HG02571 (cell line): ENCODE measurements at regions not wholly inside any gene's neighbourhood (a gene's known extent, or its start where the extent isn't known, plus 50 kb on each side); places are given as distances from the start of the nearest gene placed in this dataset.

Experiments used
- ATAC-seq: cut with Tn5 transposase; IDR thresholded peaks from one replicate; pipeline ENCODE4 v1.9.1; 2021; ENCODE audit warnings: mild to moderate bottlenecking, moderate library complexity; ENCODE audit not compliant: unreplicated experiment

GRCh38 chr12:65546528-65546927, 268.0 kb downstream of the MSRB3 start:
- ATAC-seq: no peak

DNA sequence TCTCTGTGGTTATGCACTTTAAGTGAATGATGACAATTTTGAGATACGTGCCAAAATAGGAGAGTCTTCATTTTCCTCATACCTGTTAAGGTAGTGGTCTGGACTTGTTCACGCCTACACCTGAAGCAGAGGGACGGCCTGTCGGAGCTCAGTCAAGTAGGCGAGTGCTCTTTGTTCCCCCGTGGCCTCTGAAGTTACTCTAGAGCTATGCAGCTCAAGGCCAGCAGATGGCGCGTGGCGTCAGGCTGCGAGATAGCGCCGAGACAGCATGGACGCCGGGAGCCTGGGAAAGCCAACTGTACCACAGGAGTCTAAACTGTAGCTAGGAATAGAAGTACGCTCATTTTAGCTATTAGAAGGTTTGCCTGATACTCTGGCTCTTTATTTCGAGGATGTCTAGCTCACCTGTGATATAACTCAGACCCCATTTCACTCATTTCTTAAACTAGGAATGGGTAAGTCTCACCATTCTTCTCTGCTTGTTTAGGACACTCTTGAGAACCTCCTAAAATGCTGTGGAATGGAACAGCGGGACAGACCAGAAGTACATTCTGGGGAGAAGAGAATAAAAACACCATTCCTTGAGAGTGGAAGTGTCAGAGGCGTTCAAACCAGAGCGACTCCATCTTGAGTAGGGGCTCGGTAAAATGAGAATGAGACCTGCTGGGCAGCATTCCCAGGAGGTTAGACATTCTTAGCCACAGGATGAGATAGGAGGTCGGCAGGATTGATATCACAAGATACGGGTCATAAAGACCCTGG, 267.4 kb upstream of the HMGA2 start:
- ATAC-seq: peak; percentile 100

DNA sequence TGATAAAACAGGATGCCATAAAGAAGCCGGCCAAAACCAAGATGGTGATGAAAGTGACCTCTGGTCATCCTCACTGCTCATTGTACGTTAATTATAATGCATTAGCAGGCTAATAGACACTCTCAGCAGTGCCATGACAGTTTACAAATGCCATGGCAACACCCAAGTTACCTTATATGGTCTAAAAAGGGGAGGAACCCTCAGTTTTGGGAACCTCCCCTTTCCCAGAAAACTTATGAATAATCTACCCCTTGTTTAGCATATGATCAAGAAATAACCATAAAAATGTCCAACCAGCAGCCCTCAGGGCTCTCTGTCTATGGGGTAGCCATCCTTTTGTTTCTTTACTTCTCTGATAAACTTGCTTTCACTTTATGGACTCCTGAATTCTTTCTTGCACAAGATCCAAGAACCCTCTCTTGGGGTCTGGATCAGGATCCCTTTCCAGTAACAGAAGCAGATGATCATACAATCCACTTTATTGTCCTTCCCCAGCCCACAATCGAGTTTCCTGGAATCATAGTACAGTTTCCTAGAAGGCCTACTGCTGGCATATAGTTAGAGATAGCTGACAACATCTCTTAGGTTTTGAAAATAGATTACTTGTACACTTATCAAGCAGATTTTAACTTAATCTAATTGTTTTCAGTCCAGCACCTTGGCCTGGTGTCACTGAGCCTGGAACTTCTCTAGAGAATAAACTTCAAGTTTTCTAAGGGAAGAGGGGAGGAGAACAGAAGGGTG, 266.7 kb upstream of the HMGA2 start:
- no peak for ATAC-seq

DNA sequence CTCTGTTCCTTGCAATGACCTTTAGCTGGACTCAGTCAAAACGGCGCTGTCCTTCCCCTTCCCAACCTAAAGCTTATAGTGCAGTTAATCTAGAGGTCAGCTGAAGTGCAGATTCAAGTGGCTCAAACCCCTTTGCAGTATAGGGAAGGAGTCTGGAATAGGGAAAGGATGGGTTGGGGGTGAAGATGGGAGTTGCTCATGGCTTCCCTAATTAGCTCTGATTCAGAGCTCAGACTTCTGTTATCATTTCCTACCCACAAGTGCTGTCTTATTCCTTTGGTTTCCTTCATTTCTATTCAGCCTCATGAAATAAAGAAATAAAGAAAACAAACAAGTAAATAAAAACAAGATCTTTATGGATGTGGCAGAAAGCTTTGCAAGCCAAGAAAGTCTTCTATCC, 264.0 kb upstream of the HMGA2 start:
- ATAC-seq: no peak

- no peak for ATAC-seq
Observed at GRCh38 chr12:65561798-65562382, 262.4 kb upstream of the HMGA2 start.

GRCh38 chr12:65565601-65566560, 258.4 kb upstream of the HMGA2 start:
- ATAC-seq: no peak

DNA sequence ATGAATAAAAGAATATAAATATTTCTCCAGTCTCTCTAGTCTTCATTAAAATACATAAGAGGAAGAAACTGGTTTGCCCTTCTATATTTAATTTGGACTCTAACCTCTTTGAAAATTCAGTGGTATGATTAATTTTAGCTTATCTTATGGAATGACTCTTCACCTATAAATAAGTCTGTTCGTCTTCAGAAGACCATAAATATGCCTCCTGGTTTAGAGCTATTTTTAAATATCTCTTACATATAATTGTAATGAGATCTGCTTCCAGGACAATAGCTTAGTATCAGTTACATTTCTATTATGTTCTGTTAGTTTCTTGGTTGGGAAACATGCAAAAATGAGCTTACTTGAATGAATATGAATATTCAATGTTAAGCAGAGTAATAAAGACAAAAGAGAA, 257.5 kb upstream of the HMGA2 start:
- ATAC-seq: no peak

DNA sequence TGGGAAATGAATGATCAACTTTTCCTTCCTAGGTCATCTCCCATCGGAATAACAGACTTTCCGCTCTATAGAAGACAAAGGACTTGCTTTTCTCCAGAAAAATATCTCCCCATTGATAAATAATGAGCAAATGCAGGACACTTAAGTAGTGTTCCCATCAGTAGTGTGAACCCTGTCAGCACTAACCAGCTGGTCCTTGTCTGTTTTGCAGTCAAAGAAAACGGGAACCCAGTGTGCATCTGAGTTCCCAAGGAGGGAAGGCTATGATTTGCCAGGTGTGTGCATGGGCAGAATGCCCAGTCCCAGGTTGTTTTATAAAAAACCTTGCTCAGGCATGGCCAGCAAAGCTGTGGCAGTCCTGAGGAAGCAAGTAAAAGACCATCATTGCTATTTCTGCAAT, 256.5 kb upstream of the HMGA2 start:
- no peak for ATAC-seq

DNA sequence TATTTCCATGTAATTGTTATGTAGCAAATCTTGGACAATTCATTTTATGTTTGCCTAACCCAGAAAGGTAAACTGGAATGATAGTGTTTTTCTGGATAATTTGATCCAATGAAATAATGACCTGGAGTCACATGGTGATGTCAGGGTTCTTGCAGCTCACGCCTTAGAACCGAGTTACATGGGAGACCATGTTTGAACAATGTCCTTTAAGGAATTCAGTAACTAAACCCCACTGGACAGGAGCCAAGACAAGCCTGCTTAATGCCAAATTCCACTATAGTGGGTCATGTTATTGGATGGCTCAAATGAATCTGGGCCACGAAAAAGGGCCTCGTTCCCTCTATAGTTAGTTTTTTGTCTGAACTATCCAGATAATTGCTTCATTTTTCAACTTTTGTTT, 255.8 kb upstream of the HMGA2 start:
- no peak for ATAC-seq

- no peak for ATAC-seq
Observed at GRCh38 chr12:65570451-65571130, 253.7 kb upstream of the HMGA2 start.

DNA sequence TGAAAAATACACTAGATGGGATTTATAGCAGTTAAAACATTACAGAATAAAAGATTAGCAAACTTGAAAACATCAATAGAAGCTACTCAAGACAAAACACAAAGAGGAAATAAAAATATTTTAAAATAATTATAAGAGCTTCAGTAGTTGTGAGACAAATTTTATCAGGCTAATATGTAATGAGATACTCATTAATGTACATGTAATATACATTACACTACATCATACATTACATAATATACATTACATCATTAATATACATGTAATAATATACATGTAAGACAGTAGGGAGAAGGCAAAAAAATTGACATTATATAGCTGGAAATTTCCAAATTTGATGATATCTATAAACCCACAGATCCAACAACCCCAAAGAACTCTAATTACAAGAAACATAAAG, 249.4 kb upstream of the HMGA2 start:
- ATAC-seq: no peak

DNA sequence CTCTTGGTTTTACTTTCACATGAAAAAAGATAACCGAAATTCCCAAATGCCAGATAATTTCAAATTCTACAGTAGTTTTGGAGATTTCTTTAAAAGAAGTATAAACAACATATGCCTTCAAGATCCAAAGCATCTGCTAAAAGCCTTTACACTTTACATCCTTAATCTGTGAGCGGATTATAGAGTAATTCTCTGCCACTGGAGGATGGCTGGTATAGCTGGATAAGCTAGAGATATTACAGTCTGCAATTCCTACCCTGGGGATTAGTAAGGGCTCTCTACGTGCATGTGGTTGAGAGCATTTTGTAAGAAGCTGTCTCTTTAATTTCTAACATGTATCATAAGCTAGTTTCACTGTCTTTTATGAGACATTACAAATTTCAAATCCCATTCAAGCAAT, 240.3 kb upstream of the HMGA2 start:
- ATAC-seq: no peak

- ATAC-seq: no peak
Observed at GRCh38 chr12:65585648-65586602, 238.4 kb upstream of the HMGA2 start.

DNA sequence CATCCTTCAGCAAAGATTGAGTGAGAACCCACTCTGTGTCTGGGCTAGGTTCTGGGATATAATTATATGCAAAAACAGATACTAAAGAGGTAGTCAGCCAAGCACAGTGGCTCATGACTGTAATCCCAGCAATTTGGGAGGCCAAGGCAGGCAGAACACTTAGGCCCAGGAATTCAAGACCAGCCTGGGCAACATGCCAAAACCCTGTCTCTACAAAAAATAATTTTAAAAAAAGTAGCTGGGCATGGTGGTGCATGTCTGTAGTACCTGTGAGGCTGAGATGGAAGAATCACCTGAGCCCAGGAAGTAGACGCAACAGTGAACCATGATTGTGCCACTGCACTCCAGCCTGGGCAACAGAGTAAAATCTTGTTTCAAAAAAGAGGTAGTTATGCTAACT, 237.5 kb upstream of the HMGA2 start:
- no peak for ATAC-seq

- ATAC-seq: no peak
Observed at GRCh38 chr12:65590318-65590717, 234.0 kb upstream of the HMGA2 start.

- ATAC-seq: no peak
Observed at GRCh38 chr12:65592416-65592815, 231.9 kb upstream of the HMGA2 start.

GRCh38 chr12:65593239-65593701, 231.0 kb upstream of the HMGA2 start:
- ATAC-seq: no peak

GRCh38 chr12:65594409-65594808, 229.9 kb upstream of the HMGA2 start:
- no peak for ATAC-seq

DNA sequence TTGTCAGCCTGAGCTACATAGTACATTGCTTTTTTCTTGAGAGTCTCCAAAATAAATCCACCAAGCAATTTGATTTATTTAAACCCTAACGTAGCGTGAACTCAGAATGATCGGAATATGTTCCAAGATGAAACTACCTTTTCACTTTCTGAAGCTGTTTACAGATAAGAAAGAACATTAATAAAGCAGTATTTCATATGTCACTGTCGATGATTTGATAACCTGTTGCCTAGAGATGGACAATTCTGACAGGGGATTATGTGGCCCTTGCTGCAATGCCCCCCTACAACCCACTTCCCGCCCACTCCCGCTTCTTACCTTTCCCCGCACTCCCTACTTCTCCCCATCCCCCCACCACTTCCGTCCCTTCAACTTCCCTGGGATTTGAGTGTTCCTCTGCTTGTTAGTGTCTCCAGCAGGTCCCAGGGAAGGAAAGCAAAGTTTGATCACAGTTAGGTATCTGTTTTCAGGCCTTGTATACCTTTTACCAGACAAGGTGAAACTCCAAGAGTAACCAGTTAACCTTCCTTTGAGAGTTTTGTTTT, 229.2 kb upstream of the HMGA2 start:
- no peak for ATAC-seq
